B cell (primary cell): ENCODE measurements at regions not wholly inside any gene's neighbourhood (a gene's known extent, or its start where the extent isn't known, plus 50 kb on each side); places are given as distances from the start of the nearest gene placed in this dataset.

Experiments
- ATAC-seq: fragments of 200-7000 bp; cut with Tn5 transposase; one replicate; pipeline ENCODE4 v1.10.0; 2021; ENCODE audit warnings: low read depth, mild to moderate bottlenecking, moderate number of reproducible peaks, moderate library complexity
- CTCF ChIA-PET: fragments of 350-600 bp; sonication (Branson Sonifier 250); formaldehyde crosslinking; loops from one replicate; lab custom pipeline; 2021; ENCODE audit warnings: antibody characterized with exemption, inconsistent platforms; lab: Charles Lee
- POLR2A ChIA-PET: fragments of 350-600 bp; sonication (Branson Sonifier 250); formaldehyde crosslinking; loops from one replicate; lab custom pipeline; 2021; ENCODE audit warnings: antibody characterized with exemption; lab: Charles Lee
- DNase-seq: peaks from one replicate; pipeline ENCODE4 v3.0.0; 2013
- H2AFZ ChIP-seq: 2 replicates; pipeline ENCODE4 v1.6.1; 2012; ENCODE audit warnings: mild to moderate bottlenecking, low read depth, low read length; ENCODE audit not compliant: insufficient read depth, poor library complexity, severe bottlenecking
- H3K27ac ChIP-seq, 2 donors: 1 replicate in 1 of 2; 2 replicates in 1 of 2; pipeline ENCODE4 v1.5.1; 2012 to 2013; ENCODE audit warnings: low read length in 2 of 2, mild to moderate bottlenecking in 2 of 2, moderate library complexity in 1 of 2
- H3K27me3 ChIP-seq, 4 experiments: fragments of 200-600 bp in 1 of 4; sonication (generic) in 1 of 4; replicated peaks in 1 of 4; 1 replicate in 2 of 4; 2 replicates in 2 of 4; pipeline versions ENCODE4 v1.6.1 to v1.7.0; 2013 to 2016; ENCODE audit warnings: low read length in 3 of 4, mild to moderate bottlenecking in 2 of 4, mixed read lengths in 1 of 4, moderate library complexity in 1 of 4; ENCODE audit not compliant: insufficient read depth in 4 of 4, control insufficient read depth in 3 of 4; ENCODE audit errors: control extremely low read depth in 1 of 4
- H3K36me3 ChIP-seq, 2 experiments: replicated peaks in 1 of 2; 1 replicate in 1 of 2; 2 replicates in 1 of 2; pipeline versions ENCODE4 v1.6.1 to v1.7.1; 2013; ENCODE audit warnings: low read length in 1 of 2; ENCODE audit not compliant: insufficient read depth in 2 of 2, control insufficient read depth in 1 of 2; ENCODE audit errors: control extremely low read depth in 1 of 2, extremely low read depth in 1 of 2
- H3K4me1 ChIP-seq, 2 donors: fragments of 200-600 bp in 1 of 2; sonication (generic) in 1 of 2; 1 replicate in 1 of 2; 2 replicates in 1 of 2; pipeline versions ENCODE4 v1.5.1 to v1.6.1; 2013 to 2017; ENCODE audit warnings: low read length in 2 of 2; ENCODE audit not compliant: control insufficient read depth in 2 of 2, insufficient read depth in 2 of 2
- H3K4me2 ChIP-seq: replicated peaks from 2 replicates; pipeline ENCODE3; 2012; ENCODE audit warnings: mild to moderate bottlenecking, low read depth, low read length; ENCODE audit not compliant: poor library complexity, severe bottlenecking
- H3K4me3 ChIP-seq, 5 experiments: fragments of 200-600 bp in 1 of 5; sonication (generic) in 1 of 5; 1 replicate in 3 of 5; 2 replicates in 2 of 5; pipeline versions ENCODE4 v1.5.1 to v1.7.0; 2011 to 2016; ENCODE audit warnings: low read length in 4 of 5, mild to moderate bottlenecking in 4 of 5, low read depth in 2 of 5, control low read depth in 1 of 5, moderate library complexity in 1 of 5; ENCODE audit not compliant: insufficient read depth in 1 of 5; ENCODE audit errors: control extremely low read depth in 1 of 5, extremely low read depth in 1 of 5
- H3K79me2 ChIP-seq: fragments of 200-600 bp; sonication (generic); one replicate; pipeline ENCODE4 v1.6.0; 2016; ENCODE audit warnings: low read length; ENCODE audit not compliant: control insufficient read depth, insufficient read depth
- H3K9ac ChIP-seq: fragments of 200-600 bp; sonication (generic); 2 replicates; pipeline ENCODE4 v1.6.1; 2017; ENCODE audit warnings: mild to moderate bottlenecking, low read length, moderate library complexity
- H3K9me3 ChIP-seq, 3 donors: one replicate each; pipeline versions ENCODE4 v1.6.1 to v1.7.1; 2013; ENCODE audit warnings: low read length in 2 of 3; ENCODE audit not compliant: control insufficient read depth in 2 of 3, insufficient read depth in 1 of 3; ENCODE audit errors: control extremely low read depth in 1 of 3
- H4K20me1 ChIP-seq: 2 replicates; pipeline ENCODE4 v1.6.0; 2012; ENCODE audit warnings: mild to moderate bottlenecking, low read length; ENCODE audit not compliant: insufficient read depth, control insufficient read depth, poor library complexity, severe bottlenecking
- H3K27ac Mint-ChIP-seq: one replicate; pipeline ENCODE4 v1.8.0; 2021; ENCODE audit warnings: mixed read lengths
- H3K27me3 Mint-ChIP-seq: one replicate; pipeline ENCODE4 v1.8.0; 2021; ENCODE audit warnings: mixed read lengths
- H3K4me1 Mint-ChIP-seq: one replicate; pipeline ENCODE4 v1.8.0; 2021; ENCODE audit warnings: mixed read lengths
- H3K4me3 Mint-ChIP-seq: one replicate; pipeline ENCODE4 v1.8.0; 2021; ENCODE audit warnings: mixed read lengths
- H3K9me3 Mint-ChIP-seq: one replicate; pipeline ENCODE4 v1.8.0; 2022; ENCODE audit warnings: mixed read lengths; ENCODE audit not compliant: insufficient read depth
- CTCF ChIP-seq: fragments of 200-600 bp; IDR thresholded peaks from one replicate; pipeline ENCODE4 v1.8.0; 2022; ENCODE audit warnings: antibody characterized with exemption, mild to moderate bottlenecking
- EZH2 ChIP-seq: IDR thresholded peaks from 2 replicates; pipeline ENCODE4 v1.6.1; 2012; ENCODE audit warnings: borderline replicate concordance, low read depth, mild to moderate bottlenecking, moderate library complexity, low read length; ENCODE audit not compliant: insufficient read depth, poor library complexity, severe bottlenecking
- WGBS: methylation state at CpG from one replicate; pipeline ENCODE4 v1.1.5; 2013; ENCODE audit warnings: missing lambda C conversion rate; ENCODE audit not compliant: insufficient coverage; 5-methylcytosine and 5-hydroxymethylcytosine counted together
- intact Hi-C: fragments of 100-400 bp; cut with micrococcal nuclease; formaldehyde crosslinking; loops from one replicate; pipeline ENCODE4 v1.10.0; 2022

GRCh38 chr2:118498943-118499342, 348.5 kb downstream of the EN1 start:
- H3K9ac ChIP-seq, result no peak overlapping the region
- H3K36me3 ChIP-seq, result no peaks in the 10 kb centered on the region
- DNase-seq, result no peak
- H3K27me3 ChIP-seq, result no peaks in the 10 kb centered on the region
- H3K79me2 ChIP-seq, result no peaks in the 10 kb centered on the region
- ChIA-PET POLR2A (no interaction called here), CTCF (no interaction called here)
- H3K4me3 ChIP-seq, result no peak overlapping the region
- H3K27ac ChIP-seq, result no peak overlapping the region
- no peaks in the 10 kb centered on the region for H3K9me3 ChIP-seq
- Mint-ChIP-seq H3K4me3 (no peak overlapping the region), H3K27me3 (no peaks in the 10 kb centered on the region), H3K9me3 (no peaks in the 10 kb centered on the region), H3K4me1 (no peaks in the 10 kb centered on the region), H3K27ac (no peak overlapping the region)
- no peaks in the 10 kb centered on the region for H4K20me1 ChIP-seq
- ATAC-seq, result no peak
- H2AFZ ChIP-seq, result no peak overlapping the region
- intact Hi-C loops, result no loop called here
- no peaks in the 10 kb centered on the region for H3K4me1 ChIP-seq
- no peak overlapping the region for H3K4me2 ChIP-seq
- TF ChIP-seq CTCF (no peak), EZH2 (no peak)

- no peaks in the 10 kb centered on the region for H3K4me1 Mint-ChIP-seq
- no peaks in the 10 kb centered on the region for H3K27me3 ChIP-seq
- no peak for ATAC-seq
- H3K36me3 ChIP-seq, result no peaks in the 10 kb centered on the region
- H3K79me2 ChIP-seq, result no peaks in the 10 kb centered on the region
- no peak overlapping the region for H3K27ac ChIP-seq
- peaks cover 1% of the 10 kb centered on the region for H3K9me3 Mint-ChIP-seq
- H3K4me1 ChIP-seq, result no peaks in the 10 kb centered on the region
- H3K4me3 Mint-ChIP-seq, result no peak overlapping the region
- TF ChIP-seq EZH2 (no peak), CTCF (no peak)
- H3K9me3 ChIP-seq, result no peaks in the 10 kb centered on the region
- H3K9ac ChIP-seq, result no peak overlapping the region
- no peaks in the 10 kb centered on the region for H4K20me1 ChIP-seq
- CTCF ChIA-PET, result no interaction called here
- intact Hi-C loops, result no loop called here
- POLR2A ChIA-PET, result no interaction called here
- H2AFZ ChIP-seq, result no peak overlapping the region
- H3K27ac Mint-ChIP-seq, result no peak overlapping the region
- WGBS, result 86% methylated on average over 5 of the region's 7 CpGs
- no peak overlapping the region for H3K4me2 ChIP-seq
- H3K4me3 ChIP-seq, result no peak overlapping the region
- H3K27me3 Mint-ChIP-seq, result no peaks in the 10 kb centered on the region
- no peak for DNase-seq
Observed at GRCh38 chr2:118496870-118497611, 350.4 kb downstream of the EN1 start.
